ENCODE measurements at regions not wholly inside any gene's neighbourhood (a gene's known extent, or its start where the extent isn't known, plus 50 kb on each side); places are given as distances from the start of the nearest gene placed in this dataset.

DNA sequence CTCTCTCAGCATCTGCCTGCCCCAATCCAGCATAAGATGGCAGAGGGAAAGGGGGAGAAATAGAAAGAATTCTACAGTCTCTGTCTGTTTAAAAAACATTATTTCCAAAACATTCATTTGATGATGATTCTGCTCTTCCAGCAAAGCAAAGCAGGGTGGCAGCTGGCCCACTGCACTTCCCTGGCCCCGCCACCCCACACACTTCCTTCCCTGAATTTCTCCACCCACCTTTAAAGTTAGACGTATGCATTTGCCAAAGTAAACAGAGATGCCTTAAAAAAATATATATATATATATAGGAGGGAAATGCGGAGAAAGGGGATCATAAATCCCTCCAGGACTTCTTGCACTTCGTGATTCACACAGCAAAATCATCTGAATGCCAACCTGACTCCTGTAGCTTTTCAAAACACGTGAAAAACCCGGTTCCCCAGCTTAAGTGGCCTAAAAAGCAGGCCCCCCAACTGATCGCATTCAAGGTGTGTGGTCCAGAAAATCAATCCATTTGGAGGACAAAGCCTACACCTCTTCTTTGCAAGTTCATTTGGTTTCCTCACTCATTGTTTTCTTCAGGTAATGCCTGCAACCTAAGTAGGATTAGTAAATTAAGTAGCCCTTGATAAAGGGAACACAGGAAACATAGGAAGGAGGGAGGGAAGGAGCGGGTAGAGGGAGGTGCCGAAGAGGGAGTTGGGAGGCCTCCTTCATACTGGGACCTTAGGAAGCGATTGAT lies 68.8 kb downstream of the LLPH start:
- 86% methylated on average over 10 of the region's 10 CpGs for WGBS (ENCODE audit: low lambda C conversion rate)
- Histone ChIP-seq H3K79me2 (ENCODE audit: insufficient read depth, low read length) (no peaks in the 10 kb centered on the region), H3K36me3 (replicated peaks in 1 of 2; ENCODE audit: control insufficient read depth in 1 of 2, insufficient read depth in 2 of 2, low read length in 2 of 2) (no peaks in the 10 kb centered on the region), H3K9me3 (ENCODE audit: low read length) (no peaks in the 10 kb centered on the region), H4K20me1 (ENCODE audit: insufficient read depth, low read length) (no peaks in the 10 kb centered on the region), H3K27me3 (ENCODE audit: control insufficient read depth in 1 of 2, insufficient read depth in 2 of 2, low read length in 2 of 2) (no peaks in the 10 kb centered on the region), H3K27ac (ENCODE audit: extremely low read length, insufficient read depth, low read length) (no peak overlapping the region), H3K4me2 (ENCODE audit: low read depth, low read length) (no peak overlapping the region), H3K9ac (ENCODE audit: insufficient read depth, low read depth, low read length) (no peak overlapping the region), H2AFZ (ENCODE audit: low read length) (no peak overlapping the region), H3K4me3 (replicated peaks in 1 of 3; ENCODE audit: insufficient read depth in 1 of 3, low read depth in 2 of 3, low read length in 3 of 3) (no peak overlapping the region), H3K4me1 (ENCODE audit: insufficient read depth, low read length) (peaks cover 34% of the 10 kb centered on the region)
- ATAC-seq (no peak), DNase-seq (ENCODE audit: low spot score) (no peak), FAIRE-seq (no peak)
- CTCF ChIA-PET (ENCODE audit: low intra/inter-chr PET ratio, low total read pairs) = no interaction called here
- intact Hi-C loops (cut with micrococcal nuclease; ENCODE audit: unreplicated experiment) = loop anchor here (10.0 kb wide), 1 partner anchor 57 kb away; no protein-coding TSS in a partner anchor
- no TSS peak for BruUV-seq (replicated peaks)
- in situ Hi-C loops (cut with HindIII; ENCODE audit: extremely low pct_ligation_motif_present, low pct_unique_long_range_greater_than_20kb) = no loop called here
- POLR2A ChIA-PET = no interaction called here
- no peak for TF ChIP-seq GPN1 (CRISPR knock-in tag; IDR thresholded peaks at IDR 0.05; ENCODE audit: borderline replicate concordance)
- TF ChIP-seq, protein P1, sequence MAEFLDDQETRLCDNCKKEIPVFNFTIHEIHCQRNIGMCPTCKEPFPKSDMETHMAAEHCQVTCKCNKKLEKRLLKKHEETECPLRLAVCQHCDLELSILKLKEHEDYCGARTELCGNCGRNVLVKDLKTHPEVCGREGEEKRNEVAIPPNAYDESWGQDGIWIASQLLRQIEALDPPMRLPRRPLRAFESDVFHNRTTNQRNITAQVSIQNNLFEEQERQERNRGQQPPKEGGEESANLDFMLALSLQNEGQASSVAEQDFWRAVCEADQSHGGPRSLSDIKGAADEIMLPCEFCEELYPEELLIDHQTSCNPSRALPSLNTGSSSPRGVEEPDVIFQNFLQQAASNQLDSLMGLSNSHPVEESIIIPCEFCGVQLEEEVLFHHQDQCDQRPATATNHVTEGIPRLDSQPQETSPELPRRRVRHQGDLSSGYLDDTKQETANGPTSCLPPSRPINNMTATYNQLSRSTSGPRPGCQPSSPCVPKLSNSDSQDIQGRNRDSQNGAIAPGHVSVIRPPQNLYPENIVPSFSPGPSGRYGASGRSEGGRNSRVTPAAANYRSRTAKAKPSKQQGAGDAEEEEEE (CRISPR knock-in tag; IDR thresholded peaks at IDR 0.05; ENCODE audit: borderline replicate concordance) = no peak
- TF ChIP-seq HDAC6 (IDR thresholded peaks at IDR 0.05; ENCODE audit: low read depth, low read length) = no peak
- TF ChIP-seq, protein P2, sequence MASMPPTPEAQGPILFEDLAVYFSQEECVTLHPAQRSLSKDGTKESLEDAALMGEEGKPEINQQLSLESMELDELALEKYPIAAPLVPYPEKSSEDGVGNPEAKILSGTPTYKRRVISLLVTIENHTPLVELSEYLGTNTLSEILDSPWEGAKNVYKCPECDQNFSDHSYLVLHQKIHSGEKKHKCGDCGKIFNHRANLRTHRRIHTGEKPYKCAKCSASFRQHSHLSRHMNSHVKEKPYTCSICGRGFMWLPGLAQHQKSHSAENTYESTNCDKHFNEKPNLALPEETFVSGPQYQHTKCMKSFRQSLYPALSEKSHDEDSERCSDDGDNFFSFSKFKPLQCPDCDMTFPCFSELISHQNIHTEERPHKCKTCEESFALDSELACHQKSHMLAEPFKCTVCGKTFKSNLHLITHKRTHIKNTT (CRISPR knock-in tag; IDR thresholded peaks at IDR 0.05) = no peak
- TF ChIP-seq NAIF1 (CRISPR knock-in tag; IDR thresholded peaks at IDR 0.05; ENCODE audit: borderline replicate concordance) = no peak
- TF ChIP-seq ZNF746 (CRISPR knock-in tag; IDR thresholded peaks at IDR 0.05) = no peak
- TF ChIP-seq ZNF670 (CRISPR knock-in tag; IDR thresholded peaks at IDR 0.05; ENCODE audit: borderline replicate concordance) = no peak
- no peak for TF ChIP-seq CBX1 (IDR thresholded peaks at IDR 0.05; ENCODE audit: low read depth)
- no peak for TF ChIP-seq ZNF891 (CRISPR knock-in tag; IDR thresholded peaks at IDR 0.05)
- no peak for TF ChIP-seq ZFY (CRISPR knock-in tag; IDR thresholded peaks at IDR 0.05)
- TF ChIP-seq, protein P3, sequence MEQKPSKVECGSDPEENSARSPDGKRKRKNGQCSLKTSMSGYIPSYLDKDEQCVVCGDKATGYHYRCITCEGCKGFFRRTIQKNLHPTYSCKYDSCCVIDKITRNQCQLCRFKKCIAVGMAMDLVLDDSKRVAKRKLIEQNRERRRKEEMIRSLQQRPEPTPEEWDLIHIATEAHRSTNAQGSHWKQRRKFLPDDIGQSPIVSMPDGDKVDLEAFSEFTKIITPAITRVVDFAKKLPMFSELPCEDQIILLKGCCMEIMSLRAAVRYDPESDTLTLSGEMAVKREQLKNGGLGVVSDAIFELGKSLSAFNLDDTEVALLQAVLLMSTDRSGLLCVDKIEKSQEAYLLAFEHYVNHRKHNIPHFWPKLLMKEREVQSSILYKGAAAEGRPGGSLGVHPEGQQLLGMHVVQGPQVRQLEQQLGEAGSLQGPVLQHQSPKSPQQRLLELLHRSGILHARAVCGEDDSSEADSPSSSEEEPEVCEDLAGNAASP (CRISPR knock-in tag; IDR thresholded peaks at IDR 0.05; ENCODE audit: borderline replicate concordance) = no peak
- TF ChIP-seq, protein P4, sequence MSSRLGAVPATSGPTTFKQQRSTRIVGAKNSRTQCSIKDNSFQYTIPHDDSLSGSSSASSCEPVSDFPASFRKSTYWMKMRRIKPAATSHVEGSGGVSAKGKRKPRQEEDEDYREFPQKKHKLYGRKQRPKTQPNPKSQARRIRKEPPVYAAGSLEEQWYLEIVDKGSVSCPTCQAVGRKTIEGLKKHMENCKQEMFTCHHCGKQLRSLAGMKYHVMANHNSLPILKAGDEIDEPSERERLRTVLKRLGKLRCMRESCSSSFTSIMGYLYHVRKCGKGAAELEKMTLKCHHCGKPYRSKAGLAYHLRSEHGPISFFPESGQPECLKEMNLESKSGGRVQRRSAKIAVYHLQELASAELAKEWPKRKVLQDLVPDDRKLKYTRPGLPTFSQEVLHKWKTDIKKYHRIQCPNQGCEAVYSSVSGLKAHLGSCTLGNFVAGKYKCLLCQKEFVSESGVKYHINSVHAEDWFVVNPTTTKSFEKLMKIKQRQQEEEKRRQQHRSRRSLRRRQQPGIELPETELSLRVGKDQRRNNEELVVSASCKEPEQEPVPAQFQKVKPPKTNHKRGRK (CRISPR knock-in tag; IDR thresholded peaks at IDR 0.05) = no peak
- no peak for TF ChIP-seq ZNF180 (CRISPR knock-in tag; IDR thresholded peaks at IDR 0.05; ENCODE audit: borderline replicate concordance, low read depth)
- no peak for TF ChIP-seq SOX5 (CRISPR knock-in tag; IDR thresholded peaks at IDR 0.05; ENCODE audit: borderline replicate concordance)
- TF ChIP-seq, protein P5, sequence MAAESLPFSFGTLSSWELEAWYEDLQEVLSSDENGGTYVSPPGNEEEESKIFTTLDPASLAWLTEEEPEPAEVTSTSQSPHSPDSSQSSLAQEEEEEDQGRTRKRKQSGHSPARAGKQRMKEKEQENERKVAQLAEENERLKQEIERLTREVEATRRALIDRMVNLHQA (CRISPR knock-in tag; IDR thresholded peaks at IDR 0.05) = no peak
- no peak for TF ChIP-seq JDP2 (CRISPR knock-in tag; IDR thresholded peaks at IDR 0.05; ENCODE audit: borderline replicate concordance)
- TF ChIP-seq, protein P6, sequence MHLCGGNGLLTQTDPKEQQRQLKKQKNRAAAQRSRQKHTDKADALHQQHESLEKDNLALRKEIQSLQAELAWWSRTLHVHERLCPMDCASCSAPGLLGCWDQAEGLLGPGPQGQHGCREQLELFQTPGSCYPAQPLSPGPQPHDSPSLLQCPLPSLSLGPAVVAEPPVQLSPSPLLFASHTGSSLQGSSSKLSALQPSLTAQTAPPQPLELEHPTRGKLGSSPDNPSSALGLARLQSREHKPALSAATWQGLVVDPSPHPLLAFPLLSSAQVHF (CRISPR knock-in tag; IDR thresholded peaks at IDR 0.05) = no peak
- no peak for TF ChIP-seq PHF20 (CRISPR knock-in tag; IDR thresholded peaks at IDR 0.05)

Measured in HepG2 (cell line).